HAP-1 (cell line): ENCODE measurements at regions not wholly inside any gene's neighbourhood (a gene's known extent, or its start where the extent isn't known, plus 50 kb on each side); places are given as distances from the start of the nearest gene placed in this dataset.
"Not testable (repeated sequence)": the region's sequence is repeated elsewhere in the genome, so short reads cannot be mapped to it uniquely, and the experiment has no call there.

Source experiments
- DNase-seq, 2 experiments: peaks; one replicate each; pipeline ENCODE4 v3.0.0-alpha.2; 2016 to 2020; ENCODE audit warnings: low spot score in 2 of 2
- H3K27me3 ChIP-seq: fragments of 250-450 bp; sonication (Bioruptor Pico); 2 replicates; pipeline ENCODE4 v1.5.1; 2020; ENCODE audit warnings: low read depth, mild to moderate bottlenecking, moderate library complexity
- H3K36me3 ChIP-seq: fragments of 250-450 bp; sonication (Bioruptor Pico); replicated peaks from 2 replicates; pipeline ENCODE4 v1.5.1; 2020; ENCODE audit warnings: mild to moderate bottlenecking
- H3K4me1 ChIP-seq: fragments of 250-450 bp; sonication (Bioruptor Pico); 2 replicates; pipeline ENCODE4 v1.5.1; 2020; ENCODE audit warnings: mild to moderate bottlenecking
- H3K4me3 ChIP-seq: fragments of 250-450 bp; sonication (Bioruptor Pico); 2 replicates; pipeline ENCODE4 v1.5.1; 2020; ENCODE audit warnings: mild to moderate bottlenecking, moderate library complexity
- H3K9me3 ChIP-seq: fragments of 250-450 bp; sonication (Bioruptor Pico); 2 replicates; pipeline ENCODE4 v1.5.1; 2020; ENCODE audit warnings: mild to moderate bottlenecking, moderate library complexity
- in situ Hi-C: fragments of 300-500 bp; cut with MboI; formaldehyde crosslinking; loops from 3 replicates; pipeline ENCODE4 v1.14.3; 2020; ENCODE audit warnings: low sequenced_read_pairs, inconsistent platforms, mixed read lengths

- in situ Hi-C loops, DNase-seq, H3K4me1 ChIP-seq, H3K27me3 ChIP-seq, H3K4me3 ChIP-seq, H3K36me3 ChIP-seq, H3K9me3 ChIP-seq: not testable (repeated sequence)
These were observed 284.5 kb downstream of the MDFIC start for GRCh38 chr7:115206374-115206773.

GRCh38 chr7:115198143-115198542 lies 276.2 kb downstream of the MDFIC start:
- no peak overlapping the region for H3K4me3 ChIP-seq
- no peaks in the 10 kb centered on the region for H3K9me3 ChIP-seq
- no peak for DNase-seq
- no peaks in the 10 kb centered on the region for H3K27me3 ChIP-seq
- no peaks in the 10 kb centered on the region for H3K36me3 ChIP-seq
- in situ Hi-C loops = no loop called here
- no peaks in the 10 kb centered on the region for H3K4me1 ChIP-seq

- H3K4me3 ChIP-seq = no peak overlapping the region
- in situ Hi-C loops = no loop called here
- no peak for DNase-seq
- no peaks in the 10 kb centered on the region for H3K27me3 ChIP-seq
- no peaks in the 10 kb centered on the region for H3K36me3 ChIP-seq
- no peaks in the 10 kb centered on the region for H3K4me1 ChIP-seq
- no peaks in the 10 kb centered on the region for H3K9me3 ChIP-seq
These were observed 273.3 kb downstream of the MDFIC start for GRCh38 chr7:115195208-115195607.

DNA sequence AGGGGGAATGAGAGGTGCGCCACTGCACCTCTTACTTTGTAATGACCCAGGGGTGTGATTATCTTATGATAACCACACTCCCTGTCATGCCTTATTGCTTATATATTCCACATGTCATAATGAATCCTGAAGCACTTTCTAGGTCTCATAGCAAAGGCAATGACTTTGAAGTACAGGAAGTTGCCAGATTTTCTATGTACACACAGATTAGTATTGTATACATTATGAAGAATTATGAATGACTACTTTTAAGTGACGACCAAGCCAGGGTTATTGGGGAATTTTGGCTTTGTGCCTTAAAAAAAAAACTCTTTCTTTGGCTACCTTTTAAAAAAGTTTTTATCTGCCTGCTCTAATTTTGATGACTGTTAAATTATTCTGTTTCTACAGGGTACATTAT lies 269.6 kb downstream of the MDFIC start:
- DNase-seq = no peak

DNA sequence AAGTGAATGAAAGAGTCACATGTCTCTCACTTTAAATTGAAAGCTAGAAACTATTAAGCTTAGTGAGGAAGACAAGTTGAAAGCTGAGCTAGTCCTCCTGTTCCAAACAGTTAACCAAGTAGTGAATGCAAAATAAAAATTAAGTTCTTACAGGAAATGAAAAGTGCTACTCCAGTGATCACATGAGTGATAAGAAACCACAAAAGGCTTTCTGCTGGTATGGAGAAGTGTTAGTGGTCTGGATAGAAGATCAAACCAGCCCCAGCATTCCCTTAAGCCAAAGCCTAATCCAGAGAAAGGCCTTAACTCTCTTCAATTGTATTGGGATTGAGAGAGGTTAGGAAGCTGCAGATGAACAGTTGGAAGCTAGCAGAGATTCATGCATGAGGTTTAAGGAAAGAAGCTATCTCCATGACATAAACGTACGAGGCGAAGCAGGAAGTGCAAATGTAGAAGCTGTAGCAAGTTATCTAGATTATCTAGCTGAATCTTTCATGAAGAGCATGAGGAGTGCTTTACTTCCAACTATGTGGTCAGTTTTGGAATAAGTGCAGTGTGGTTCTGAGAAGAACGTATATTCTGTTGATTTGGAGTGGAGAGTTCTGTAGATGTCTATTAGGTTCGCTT lies 261.6 kb downstream of the MDFIC start:
- no peaks in the 10 kb centered on the region for H3K36me3 ChIP-seq
- in situ Hi-C loops = no loop called here
- DNase-seq = no peak

More for the DNA sequence above, 269.6 kb downstream of the MDFIC start:
- Histone ChIP-seq H3K4me1 (no peaks in the 10 kb centered on the region), H3K4me3 (no peak overlapping the region), H3K27me3 (no peaks in the 10 kb centered on the region), H3K9me3 (no peaks in the 10 kb centered on the region), H3K36me3 (no peaks in the 10 kb centered on the region)
- in situ Hi-C loops = no loop called here

DNA sequence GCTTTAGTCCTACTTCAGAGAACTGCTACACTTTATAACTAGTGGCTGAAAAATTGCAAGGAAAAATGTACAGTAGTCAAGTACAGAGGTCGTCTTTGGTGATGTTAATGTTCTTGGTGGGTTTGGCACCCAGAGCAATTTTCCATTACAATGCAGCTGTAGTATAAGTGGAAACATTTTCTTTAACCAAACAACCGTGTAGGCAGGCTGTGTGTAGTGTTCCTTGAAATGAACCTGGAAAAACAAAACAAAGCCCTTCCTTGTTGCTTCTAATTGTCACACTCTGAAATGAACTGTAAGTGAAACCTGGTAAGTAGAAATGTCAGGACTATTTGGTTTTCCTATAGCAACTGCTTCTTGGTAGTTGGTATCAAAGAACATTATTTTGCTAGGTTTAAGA lies 256.9 kb downstream of the MDFIC start:
- Histone ChIP-seq H3K27me3 (no peaks in the 10 kb centered on the region), H3K36me3 (no peaks in the 10 kb centered on the region), H3K4me1 (peaks cover 2% of the 10 kb centered on the region; the same call in 1 of the 2 replicates), H3K4me3 (no peak overlapping the region), H3K9me3 (no peaks in the 10 kb centered on the region)
- in situ Hi-C loops = no loop called here
- peak; percentile 28 to 61 for DNase-seq

More for the DNA sequence above, 261.6 kb downstream of the MDFIC start:
- no peaks in the 10 kb centered on the region for H3K9me3 ChIP-seq
- H3K27me3 ChIP-seq = no peaks in the 10 kb centered on the region
- H3K4me1 ChIP-seq = peaks cover 2% of the 10 kb centered on the region; the same call in 1 of the 2 replicates
- H3K4me3 ChIP-seq = no peak overlapping the region

DNA sequence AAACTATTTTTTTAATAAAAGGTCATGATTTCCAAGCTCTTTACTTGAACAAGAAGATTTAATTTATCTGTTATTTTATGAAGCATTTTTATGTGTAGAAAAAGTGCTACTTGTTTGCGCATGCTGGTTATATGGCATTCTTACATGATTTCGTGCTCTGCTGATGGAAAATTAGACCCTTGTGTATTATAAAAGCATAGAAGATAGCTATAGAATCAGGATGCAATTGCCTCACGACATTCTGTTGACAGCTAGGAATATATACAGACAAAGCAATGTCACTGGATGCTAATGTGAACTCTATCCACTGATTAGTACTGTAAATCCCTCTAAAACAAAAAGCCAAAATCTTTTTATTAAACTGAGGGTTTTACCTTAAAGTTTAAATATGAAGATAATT lies 255.9 kb downstream of the MDFIC start:
- in situ Hi-C loops = no loop called here
- no peaks in the 10 kb centered on the region for H3K27me3 ChIP-seq
- no peak for DNase-seq
- no peaks in the 10 kb centered on the region for H3K36me3 ChIP-seq
- no peak overlapping the region for H3K4me3 ChIP-seq
- H3K4me1 ChIP-seq = peaks cover 2% of the 10 kb centered on the region; the same call in 1 of the 2 replicates
- no peaks in the 10 kb centered on the region for H3K9me3 ChIP-seq

- H3K4me3 ChIP-seq = no peak overlapping the region
- in situ Hi-C loops = no loop called here
These were observed 255.2 kb downstream of the MDFIC start for GRCh38 chr7:115177103-115177502.

GRCh38 chr7:115172397-115172796 lies 250.5 kb downstream of the MDFIC start:
- H3K4me1 ChIP-seq, DNase-seq, H3K9me3 ChIP-seq, H3K4me3 ChIP-seq, in situ Hi-C loops, H3K27me3 ChIP-seq, H3K36me3 ChIP-seq: not testable (repeated sequence)

More at GRCh38 chr7:115177103-115177502, 255.2 kb downstream of the MDFIC start:
- no peaks in the 10 kb centered on the region for H3K9me3 ChIP-seq
- no peaks in the 10 kb centered on the region for H3K36me3 ChIP-seq
- H3K27me3 ChIP-seq = no peaks in the 10 kb centered on the region
- H3K4me1 ChIP-seq = peaks cover 2% of the 10 kb centered on the region; the same call in 1 of the 2 replicates
- DNase-seq = no peak

DNA sequence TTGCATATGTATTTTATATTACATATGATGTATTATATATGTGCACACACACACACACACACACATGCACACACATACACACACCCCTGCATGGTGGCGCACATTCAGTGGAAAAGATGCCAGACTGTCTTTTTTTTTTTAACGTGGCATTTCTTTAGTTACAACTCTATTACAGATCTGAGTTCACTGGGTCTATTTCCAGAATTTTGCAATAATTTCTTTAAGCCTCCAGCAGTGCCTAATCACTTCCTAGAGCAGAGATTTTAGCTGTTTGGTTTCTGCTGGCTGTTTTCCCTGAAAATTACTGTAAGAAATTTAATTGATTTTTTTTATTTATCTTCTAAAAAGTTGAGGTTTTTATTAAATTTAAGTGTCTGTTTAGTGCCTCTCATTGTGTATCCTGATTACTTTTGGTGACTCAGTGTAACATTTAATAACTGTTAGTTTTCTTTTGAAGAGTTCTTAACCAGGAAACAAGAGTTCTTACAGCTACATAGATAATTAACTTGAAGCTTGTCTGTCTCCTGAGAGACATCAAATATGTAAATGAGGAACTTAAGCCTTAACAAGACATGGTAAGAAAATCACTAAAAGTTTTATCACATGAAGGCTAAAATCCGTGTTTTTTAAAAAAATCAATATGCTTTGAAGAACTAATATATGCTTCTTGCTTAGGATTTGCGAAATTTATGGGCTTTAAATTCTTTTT lies 232.0 kb downstream of the MDFIC start:
- H3K4me3 ChIP-seq = no peak overlapping the region
- H3K9me3 ChIP-seq = no peaks in the 10 kb centered on the region
- H3K27me3 ChIP-seq = 0 out of 2 replicates have a peak, but pooled peaks cover 2% of the 10 kb centered on the region
- no peaks in the 10 kb centered on the region for H3K4me1 ChIP-seq
- no peak for DNase-seq
- H3K36me3 ChIP-seq = no peaks in the 10 kb centered on the region
- in situ Hi-C loops = no loop called here

- no peaks in the 10 kb centered on the region for H3K4me1 ChIP-seq
- no peaks in the 10 kb centered on the region for H3K36me3 ChIP-seq
- no peaks in the 10 kb centered on the region for H3K9me3 ChIP-seq
- in situ Hi-C loops = no loop called here
- H3K4me3 ChIP-seq = no peak overlapping the region
- no peak for DNase-seq
- H3K27me3 ChIP-seq = 0 out of 2 replicates have a peak, but pooled peaks cover 2% of the 10 kb centered on the region
These were observed 231.3 kb downstream of the MDFIC start for GRCh38 chr7:115153176-115153575.

DNA sequence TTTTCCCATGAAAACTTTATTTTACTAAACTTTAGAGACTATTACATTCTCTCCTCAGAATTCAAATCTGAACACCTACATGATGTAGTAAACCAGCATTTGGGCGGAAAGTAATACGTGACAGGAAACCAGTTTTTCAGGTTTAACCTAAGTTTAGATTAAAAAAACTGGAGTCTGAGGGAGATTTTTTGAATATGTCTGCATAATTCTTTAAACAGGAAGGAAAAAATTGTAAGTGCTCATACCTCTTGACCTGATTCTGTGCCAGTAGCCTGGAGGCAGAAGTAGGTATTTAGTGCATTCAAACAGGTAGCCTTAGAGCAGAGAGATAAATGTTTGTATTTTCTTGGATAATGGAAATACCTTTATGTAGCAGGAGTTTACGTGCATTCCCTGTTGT lies 224.3 kb downstream of the MDFIC start:
- Histone ChIP-seq H3K9me3 (no peaks in the 10 kb centered on the region), H3K36me3 (no peaks in the 10 kb centered on the region), H3K27me3 (no peaks in the 10 kb centered on the region), H3K4me3 (no peak overlapping the region), H3K4me1 (no peaks in the 10 kb centered on the region)
- no peak for DNase-seq
- in situ Hi-C loops = no loop called here

DNA sequence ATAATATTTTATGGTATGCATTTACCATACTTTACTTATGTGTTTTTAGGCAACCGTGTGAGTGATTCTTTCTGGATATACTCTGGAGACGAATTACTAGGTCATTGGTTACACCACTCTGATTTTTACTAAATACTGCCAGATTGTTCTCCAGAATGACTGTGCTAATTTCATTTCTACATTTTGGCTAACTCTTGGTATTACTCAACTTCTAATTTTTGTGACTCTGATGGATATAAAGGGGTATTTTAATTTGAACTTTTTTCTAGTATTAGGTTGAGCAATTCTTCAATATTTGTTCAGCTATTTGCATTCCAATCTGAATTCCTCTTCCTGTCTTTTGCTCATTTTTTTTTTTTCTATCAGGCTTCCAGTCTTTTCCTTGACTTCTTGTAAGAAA lies 223.6 kb downstream of the MDFIC start:
- no peaks in the 10 kb centered on the region for H3K27me3 ChIP-seq
- H3K36me3 ChIP-seq = no peaks in the 10 kb centered on the region
- no peaks in the 10 kb centered on the region for H3K9me3 ChIP-seq
- no peak overlapping the region for H3K4me3 ChIP-seq
- DNase-seq = no peak
- in situ Hi-C loops = no loop called here
- no peaks in the 10 kb centered on the region for H3K4me1 ChIP-seq

GRCh38 chr7:115137816-115138215 lies 215.9 kb downstream of the MDFIC start:
- in situ Hi-C loops = no loop called here

More at GRCh38 chr7:115137816-115138215, 215.9 kb downstream of the MDFIC start:
- no peak for DNase-seq
- Histone ChIP-seq H3K27me3 (no peaks in the 10 kb centered on the region), H3K4me3 (no peak overlapping the region), H3K9me3 (no peaks in the 10 kb centered on the region), H3K36me3 (no peaks in the 10 kb centered on the region), H3K4me1 (no peaks in the 10 kb centered on the region)
